ENCODE measurements at regions not wholly inside any gene's neighbourhood (a gene's known extent, or its start where the extent isn't known, plus 50 kb on each side); places are given as distances from the start of the nearest gene placed in this dataset.

- no peak for TF ChIP-seq POLR2AphosphoS5 (IDR thresholded peaks at IDR 0.05; ENCODE audit: insufficient read depth, low read depth, low read length)
- no peak for TF ChIP-seq CTCF (IDR thresholded peaks at IDR 0.05; ENCODE audit: extremely low read depth in 1 of 2, insufficient read depth in 1 of 2, low read depth in 1 of 2, low read length in 2 of 2)
- no peak for TF ChIP-seq POLR2A (IDR thresholded peaks at IDR 0.05; ENCODE audit: low read depth, low read length)
- TF ChIP-seq EZH2 (IDR thresholded peaks at IDR 0.05; ENCODE audit: borderline replicate concordance, low read depth, low read length, severe bottlenecking): no peak
Measured at GRCh38 chr9:31912636-31913035, 471.8 kb upstream of the ACO1 start.
